GM18867 (cell line): ENCODE measurements at regions not wholly inside any gene's neighbourhood (a gene's known extent, or its start where the extent isn't known, plus 50 kb on each side); places are given as distances from the start of the nearest gene placed in this dataset.
"Not testable (repeated sequence)": the region's sequence is repeated elsewhere in the genome, so short reads cannot be mapped to it uniquely, and the experiment has no call there.

Experiments
- ATAC-seq: cut with Tn5 transposase; IDR thresholded peaks from one replicate; pipeline ENCODE4 v1.9.1; 2021; ENCODE audit warnings: mild to moderate bottlenecking, moderate library complexity; ENCODE audit not compliant: unreplicated experiment

DNA sequence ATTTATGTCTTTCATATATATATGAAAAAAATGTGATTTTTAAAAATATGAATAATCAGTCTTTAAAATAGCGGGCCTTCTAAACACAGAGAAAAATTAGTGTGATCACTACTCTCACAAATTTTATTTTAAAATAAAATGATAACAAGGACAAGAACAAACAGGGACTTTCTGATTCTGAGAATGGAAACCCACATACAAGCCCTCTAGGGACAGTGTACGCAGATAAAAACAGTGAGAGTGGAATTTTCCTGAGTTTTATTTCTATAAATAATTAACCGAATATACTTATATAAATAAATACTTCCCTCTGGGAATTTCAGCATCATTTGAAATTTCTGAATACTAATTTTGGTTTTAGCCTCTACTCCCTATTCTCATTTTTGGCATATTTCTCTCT lies 201.4 kb upstream of the CBLB start:
- ATAC-seq = no peak

- ATAC-seq = no peak
Measured at GRCh38 chr3:106071306-106071705, 202.5 kb upstream of the CBLB start.

GRCh38 chr3:106072596-106072995 lies 203.8 kb upstream of the CBLB start:
- not testable (repeated sequence) for ATAC-seq

- ATAC-seq = not testable (repeated sequence)
Measured at GRCh38 chr3:106073806-106074205, 205.0 kb upstream of the CBLB start.

GRCh38 chr3:106075731-106076130 lies 206.9 kb upstream of the CBLB start:
- ATAC-seq = not testable (repeated sequence)

GRCh38 chr3:106078635-106079034 lies 209.8 kb upstream of the CBLB start:
- no peak for ATAC-seq

- no peak for ATAC-seq
Measured at GRCh38 chr3:106082616-106083015, 213.8 kb upstream of the CBLB start.

GRCh38 chr3:106083207-106083606 lies 214.4 kb upstream of the CBLB start:
- peak; percentile 88 for ATAC-seq

GRCh38 chr3:106083854-106084253 lies 215.0 kb upstream of the CBLB start:
- no peak for ATAC-seq

- ATAC-seq = no peak
Measured at GRCh38 chr3:106086038-106086437, 217.2 kb upstream of the CBLB start.

GRCh38 chr3:106086636-106087035 lies 217.8 kb upstream of the CBLB start:
- no peak for ATAC-seq

- ATAC-seq = no peak
Measured at GRCh38 chr3:106088304-106088703, 219.5 kb upstream of the CBLB start.

DNA sequence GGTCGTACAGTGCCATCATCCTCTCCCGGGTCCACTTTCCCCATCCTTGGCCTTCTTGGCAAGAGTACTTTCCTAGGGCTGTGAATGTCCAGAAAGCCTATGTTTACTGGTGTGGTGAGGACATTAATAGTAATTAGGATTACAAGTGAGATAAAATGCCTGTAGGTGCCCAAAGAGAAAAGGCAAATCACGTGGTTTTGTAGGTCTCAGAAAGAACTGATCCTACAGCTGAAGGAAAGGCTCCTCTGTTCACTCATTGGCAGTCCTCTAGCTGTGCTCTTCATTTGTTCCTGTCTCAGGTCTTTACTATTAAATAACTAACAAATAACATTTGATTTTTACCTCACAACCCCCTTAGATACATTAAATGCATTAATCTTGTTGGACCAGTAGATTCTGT lies 220.1 kb upstream of the CBLB start:
- no peak for ATAC-seq

- no peak for ATAC-seq
Measured at GRCh38 chr3:106089806-106090205, 221.0 kb upstream of the CBLB start.

DNA sequence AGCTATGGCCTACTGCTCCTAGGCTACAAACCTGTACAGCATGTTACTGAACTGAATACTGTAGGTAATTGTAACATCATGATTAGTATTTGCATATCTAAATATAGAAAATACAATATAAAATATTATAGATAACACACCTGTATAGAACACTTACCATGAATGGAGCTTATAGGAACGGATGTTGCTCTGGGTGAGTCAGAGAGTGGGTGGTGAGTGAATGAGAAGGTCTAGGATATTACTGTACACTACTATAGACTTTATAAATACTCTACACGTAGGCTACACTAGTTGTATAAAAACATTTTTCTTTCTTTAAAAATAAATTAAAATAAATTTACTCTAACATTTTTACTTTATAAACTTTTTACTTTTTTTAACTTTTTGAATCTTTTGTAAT lies 224.0 kb upstream of the CBLB start:
- ATAC-seq = no peak

- ATAC-seq = no peak
Measured at GRCh38 chr3:106093616-106094015, 224.8 kb upstream of the CBLB start.

DNA sequence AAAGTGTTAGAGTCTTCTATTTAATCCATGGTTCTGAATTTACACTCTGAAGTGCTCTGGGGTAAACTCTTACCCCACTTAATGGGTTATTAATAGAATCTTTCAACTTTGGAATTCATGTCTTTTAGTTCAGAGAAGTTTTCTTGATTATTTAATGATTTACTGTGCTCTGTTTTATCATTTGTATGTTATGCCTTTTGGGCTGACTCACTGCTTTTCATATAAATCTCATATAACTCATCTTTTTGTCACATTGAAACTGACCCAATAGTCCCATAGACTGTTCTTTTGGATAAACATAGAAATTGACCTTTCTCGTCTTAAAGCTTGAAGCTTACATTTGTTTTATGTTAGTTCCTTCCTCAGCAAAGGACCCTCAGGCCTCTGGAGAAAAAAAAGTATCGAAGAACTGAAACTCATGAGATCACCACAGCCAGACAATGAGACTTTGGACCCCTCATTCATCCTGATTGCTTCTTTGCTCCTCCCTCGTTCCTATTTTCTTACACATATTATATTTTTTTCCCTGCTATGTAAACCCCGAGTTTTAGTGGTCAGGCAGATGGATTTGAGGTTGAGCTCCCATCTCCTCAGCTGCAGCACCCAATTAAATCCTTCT lies 229.1 kb upstream of the CBLB start:
- ATAC-seq = no peak

- no peak for ATAC-seq
Measured at GRCh38 chr3:106103383-106103782, 234.6 kb upstream of the CBLB start.

GRCh38 chr3:106104078-106104477 lies 235.3 kb upstream of the CBLB start:
- no peak for ATAC-seq

GRCh38 chr3:106108925-106109324 lies 240.1 kb upstream of the CBLB start:
- no peak for ATAC-seq

GRCh38 chr3:106112561-106112960 lies 243.7 kb upstream of the CBLB start:
- ATAC-seq = not testable (repeated sequence)

- no peak for ATAC-seq
Measured at GRCh38 chr3:106113747-106114146, 244.9 kb upstream of the CBLB start.

DNA sequence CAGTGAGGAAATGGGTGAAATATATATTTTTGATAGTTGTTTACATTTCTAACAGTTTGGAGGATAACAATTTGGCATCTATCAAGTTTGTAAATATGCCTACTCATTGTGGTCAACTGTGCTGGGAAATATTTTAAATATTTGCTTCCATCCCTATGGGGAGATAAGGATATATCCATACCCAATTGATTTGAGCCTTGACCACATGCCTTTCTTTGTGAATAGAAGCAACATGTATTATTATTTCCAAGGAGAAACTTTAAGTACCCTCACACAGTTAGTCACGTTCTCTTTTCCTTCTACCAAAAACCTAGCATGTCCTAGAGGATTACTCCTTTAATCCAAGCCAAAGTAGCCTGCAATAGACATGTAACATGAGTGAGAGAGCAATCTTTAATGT lies 245.4 kb upstream of the CBLB start:
- no peak for ATAC-seq
